H1 (cell line): ENCODE measurements at regions not wholly inside any gene's neighbourhood (a gene's known extent, or its start where the extent isn't known, plus 50 kb on each side); places are given as distances from the start of the nearest gene placed in this dataset.

Experiments used
- CTCF ChIA-PET: fragments of 300-600 bp; sonication (Branson Sonifier 250); formaldehyde crosslinking; loops from one replicate; lab custom pipeline; 2021; ENCODE audit not compliant: partially characterized antibody; lab: Charles Lee
- POLR2A ChIA-PET: fragments of 300-600 bp; sonication (Branson Sonifier 250); formaldehyde crosslinking; loops from one replicate; lab custom pipeline; 2021; ENCODE audit warnings: inconsistent platforms; ENCODE audit not compliant: partially characterized antibody; lab: Charles Lee
- DNase-seq, 2 experiments: peaks; one replicate each; pipeline versions ENCODE4 v3.0.0 to v3.0.0-alpha.2; 2010 to 2022; ENCODE audit warnings: low spot score in 2 of 2, low read depth in 1 of 2, mixed read lengths in 1 of 2
- FAIRE-seq: peaks from 2 replicates; lab custom pipeline; 2011; peaks lifted over from hg19 to GRCh38; lab: Jason Lieb, UNC
- H2AFZ ChIP-seq: 2 replicates; pipeline ENCODE4 v1.8.1; 2012; ENCODE audit warnings: low read length, inconsistent platforms
- H2AK5ac ChIP-seq: 2 replicates; pipeline ENCODE4 v1.6.1; 2013; ENCODE audit warnings: low read depth, low read length
- H2BK120ac ChIP-seq: replicated peaks from 2 replicates; pipeline ENCODE3; 2013; ENCODE audit warnings: low read depth, low read length, inconsistent platforms
- H2BK12ac ChIP-seq: 2 replicates; pipeline ENCODE4 v1.6.1; 2013; ENCODE audit warnings: low read depth, low read length
- H2BK15ac ChIP-seq: 2 replicates; pipeline ENCODE4 v1.6.1; 2013; ENCODE audit warnings: low read length
- H2BK20ac ChIP-seq: 2 replicates; pipeline ENCODE4 v1.6.1; 2013; ENCODE audit warnings: low read length
- H2BK5ac ChIP-seq: 2 replicates; pipeline ENCODE4 v1.6.1; 2013; ENCODE audit warnings: low read depth, low read length
- H3K14ac ChIP-seq: 2 replicates; pipeline ENCODE4 v1.6.1; 2013; ENCODE audit warnings: inconsistent platforms; ENCODE audit not compliant: insufficient read length
- H3K18ac ChIP-seq: 2 replicates; pipeline ENCODE4 v1.6.1; 2013; ENCODE audit warnings: low read length; ENCODE audit errors: extremely low read depth
- H3K23ac ChIP-seq: 2 replicates; pipeline ENCODE4 v1.6.1; 2013; ENCODE audit warnings: inconsistent platforms; ENCODE audit not compliant: insufficient read length
- H3K23me2 ChIP-seq: 2 replicates; pipeline ENCODE4 v1.6.1; 2013; ENCODE audit warnings: low read depth, low read length
- H3K27ac ChIP-seq: 2 replicates; pipeline ENCODE4 v1.6.1; 2011; ENCODE audit warnings: low read depth, low read length, inconsistent platforms
- H3K27me3 ChIP-seq, 4 experiments: replicated peaks in 1 of 4; 1 replicate in 1 of 4; 2 replicates in 3 of 4; pipeline versions ENCODE4 v1.6.1 to v1.8.1; 2011 to 2013; ENCODE audit warnings: low read length in 3 of 4, mild to moderate bottlenecking in 3 of 4, inconsistent platforms in 2 of 4, mixed read lengths in 2 of 4, moderate library complexity in 1 of 4; ENCODE audit not compliant: control insufficient read depth in 3 of 4, insufficient read depth in 3 of 4; ENCODE audit errors: extremely low read depth in 1 of 4
- H3K36me3 ChIP-seq, 4 experiments: 2 replicates each; pipeline versions ENCODE4 v1.6.1 to v1.8.1; 2011 to 2013; ENCODE audit warnings: mild to moderate bottlenecking in 4 of 4, low read length in 3 of 4, moderate library complexity in 2 of 4, control low read depth in 1 of 4, inconsistent platforms in 1 of 4; ENCODE audit not compliant: insufficient read depth in 4 of 4, control insufficient read depth in 2 of 4
- H3K4ac ChIP-seq: replicated peaks from 2 replicates; pipeline ENCODE3; 2013; ENCODE audit warnings: low read length, low read depth, mixed read lengths, inconsistent platforms; ENCODE audit not compliant: insufficient read length
- H3K4me1 ChIP-seq, 4 experiments: replicated peaks in 1 of 4; 1 replicate in 1 of 4; 2 replicates in 3 of 4; pipeline versions ENCODE4 v1.6.1 to v1.8.1; 2011 to 2013; ENCODE audit warnings: low read length in 3 of 4, inconsistent platforms in 2 of 4, mixed read lengths in 1 of 4; ENCODE audit not compliant: insufficient read depth in 4 of 4, control insufficient read depth in 3 of 4
- H3K4me2 ChIP-seq, 2 experiments: 2 replicates each; pipeline versions ENCODE4 v1.6.1 to v1.8.1; 2011 to 2013; ENCODE audit warnings: low read depth in 2 of 2, low read length in 2 of 2, control low read depth in 1 of 2, inconsistent platforms in 1 of 2, mild to moderate bottlenecking in 1 of 2; ENCODE audit not compliant: insufficient read depth in 1 of 2
- H3K4me3 ChIP-seq, 4 experiments: fragments of 200-600, 300-600 bp in 1 of 4; sonication (generic), shearing (Covaris generic), sonication (Bioruptor Twin) in 1 of 4; 2 replicates each; pipeline versions ENCODE4 v1.5.1 to v1.8.1; 2011 to 2016; ENCODE audit warnings: low read length in 4 of 4, low read depth in 3 of 4, control low read depth in 2 of 4, inconsistent platforms in 2 of 4, mild to moderate bottlenecking in 2 of 4, mixed read lengths in 1 of 4, moderate library complexity in 1 of 4; ENCODE audit not compliant: insufficient read depth in 2 of 4; ENCODE audit errors: extremely low read depth in 1 of 4
- H3K56ac ChIP-seq: replicated peaks from 2 replicates; pipeline ENCODE3; 2013; ENCODE audit warnings: low read depth, mild to moderate bottlenecking, mixed read lengths, low read length, inconsistent platforms; ENCODE audit not compliant: insufficient read length
- H3K79me1 ChIP-seq: 2 replicates; pipeline ENCODE4 v1.6.1; 2013; ENCODE audit warnings: low read depth, low read length, control low read depth
- H3K79me2 ChIP-seq, 2 experiments: 2 replicates each; pipeline versions ENCODE4 v1.6.1 to v1.8.1; 2012 to 2013; ENCODE audit warnings: low read length in 2 of 2, mild to moderate bottlenecking in 2 of 2, inconsistent platforms in 1 of 2; ENCODE audit not compliant: insufficient read depth in 2 of 2, control insufficient read depth in 1 of 2
- H3K9ac ChIP-seq, 4 experiments: replicated peaks in 1 of 4; 1 replicate in 1 of 4; 2 replicates in 3 of 4; pipeline versions ENCODE4 v1.6.1 to v1.8.1; 2011 to 2013; ENCODE audit warnings: low read depth in 3 of 4, low read length in 3 of 4, control low read depth in 2 of 4, mild to moderate bottlenecking in 2 of 4, moderate library complexity in 2 of 4, inconsistent platforms in 1 of 4; ENCODE audit errors: extremely low read depth in 1 of 4
- H3K9me3 ChIP-seq, 2 experiments: 2 replicates each; pipeline versions ENCODE4 v1.6.1 to v1.8.1; 2012 to 2013; ENCODE audit warnings: mild to moderate bottlenecking in 2 of 2, moderate library complexity in 2 of 2, control low read depth in 1 of 2, inconsistent platforms in 1 of 2, low read depth in 1 of 2, low read length in 1 of 2, mixed read lengths in 1 of 2; ENCODE audit not compliant: insufficient read depth in 2 of 2
- H4K20me1 ChIP-seq, 2 experiments: replicated peaks in 1 of 2; 2 replicates each; pipeline versions ENCODE3 to v1.8.1; 2011 to 2013; ENCODE audit warnings: inconsistent platforms in 2 of 2, low read length in 2 of 2, mild to moderate bottlenecking in 1 of 2; ENCODE audit not compliant: insufficient read depth in 2 of 2, control insufficient read depth in 1 of 2
- H4K5ac ChIP-seq: 2 replicates; pipeline ENCODE4 v1.6.1; 2013; ENCODE audit warnings: low read length, low read depth, mixed read lengths, inconsistent platforms; ENCODE audit not compliant: insufficient read length
- H4K8ac ChIP-seq: 2 replicates; pipeline ENCODE4 v1.8.0; 2013; ENCODE audit warnings: mild to moderate bottlenecking, moderate library complexity, low read length, inconsistent platforms; ENCODE audit not compliant: insufficient read depth; ENCODE audit errors: extremely low read depth
- H4K91ac ChIP-seq: replicated peaks from 2 replicates; pipeline ENCODE3; 2013; ENCODE audit warnings: low read length, mixed read lengths, inconsistent platforms; ENCODE audit not compliant: insufficient read length
- CBX5 ChIP-seq: fragments of 300-800, 300-1000 bp; sonication (generic); IDR thresholded peaks from 2 replicates; pipeline ENCODE4 v1.7.1; 2016; ENCODE audit warnings: antibody characterized with exemption, low read length, low read depth
- CBX8 ChIP-seq: fragments of 300-800, 300-1000 bp; sonication (generic); IDR thresholded peaks from 2 replicates; pipeline ENCODE4 v1.7.1; 2016; ENCODE audit warnings: low read depth, low read length, borderline replicate concordance
- CREB1 ChIP-seq: IDR thresholded peaks from 2 replicates; pipeline ENCODE4 v1.6.1; 2012; ENCODE audit warnings: inconsistent platforms
- EGR1 ChIP-seq: IDR thresholded peaks from 2 replicates; pipeline ENCODE4 v1.6.1; 2011; ENCODE audit warnings: low read depth, low read length, borderline replicate concordance
- EP300 ChIP-seq, 2 experiments: IDR thresholded peaks; 1 replicate in 1 of 2; 2 replicates in 1 of 2; pipeline ENCODE4 v1.6.1; 2011 to 2012; ENCODE audit warnings: low read depth in 2 of 2, low read length in 2 of 2, mild to moderate bottlenecking in 2 of 2, borderline replicate concordance in 1 of 2, inconsistent platforms in 1 of 2, moderate library complexity in 1 of 2
- KDM5A ChIP-seq: fragments of 200-600 bp; IDR thresholded peaks from 2 replicates; pipeline ENCODE4 v1.7.1; 2012; ENCODE audit warnings: mild to moderate bottlenecking, low read length, inconsistent platforms, mixed read lengths
- MAFK ChIP-seq: IDR thresholded peaks from 2 replicates; pipeline ENCODE4 v1.6.1; 2012; ENCODE audit warnings: low read depth, mild to moderate bottlenecking, improper control_type of control experiment, low read length
- PHF8 ChIP-seq: fragments of 200-600 bp; sonication (generic); conservative IDR thresholded peaks from 2 replicates; pipeline ENCODE4 v1.7.1; 2012; ENCODE audit warnings: low read depth, mild to moderate bottlenecking, inconsistent platforms, low read length, moderate library complexity
- RAD21 ChIP-seq, 2 experiments: IDR thresholded peaks in 1 of 2; conservative IDR thresholded peaks in 1 of 2; 2 replicates each; pipeline ENCODE4 v1.6.1; 2011; ENCODE audit warnings: low read depth in 2 of 2, low read length in 2 of 2, improper control_type of control experiment in 1 of 2, inconsistent platforms in 1 of 2, mild to moderate bottlenecking in 1 of 2, moderate library complexity in 1 of 2
- RFX5 ChIP-seq: IDR thresholded peaks from 2 replicates; pipeline ENCODE4 v1.6.1; 2011; ENCODE audit warnings: low read depth, low read length, improper control_type of control experiment, borderline replicate concordance
- SP1 ChIP-seq: IDR thresholded peaks from 2 replicates; pipeline ENCODE4 v1.6.1; 2011; ENCODE audit warnings: low read depth, low read length
- TBP ChIP-seq: IDR thresholded peaks from 2 replicates; pipeline ENCODE4 v1.6.1; 2011; ENCODE audit warnings: low read depth, low read length, improper control_type of control experiment
- WGBS, 2 experiments: shearing (Covaris generic) in 1 of 2; methylation state at CpG; one replicate each; pipeline versions ENCODE4 v1.1.6 to v1.1.7; 2013 to 2015; ENCODE audit warnings: low lambda C conversion rate in 2 of 2, mixed read lengths in 2 of 2, inconsistent platforms in 1 of 2, low coverage in 1 of 2, missing lambda C conversion rate in 1 of 2; ENCODE audit not compliant: insufficient replicate concordance in 2 of 2, insufficient coverage in 1 of 2, insufficient read length in 1 of 2; ENCODE audit errors: extremely low coverage in 1 of 2, missing lambda C conversion rate in 1 of 2; 5-methylcytosine and 5-hydroxymethylcytosine counted together
- TF ChIP-seq, protein P1 (sequence below): IDR thresholded peaks from 2 replicates; pipeline ENCODE4 v1.6.1; 2012; ENCODE audit warnings: low read length, inconsistent platforms

DNA sequence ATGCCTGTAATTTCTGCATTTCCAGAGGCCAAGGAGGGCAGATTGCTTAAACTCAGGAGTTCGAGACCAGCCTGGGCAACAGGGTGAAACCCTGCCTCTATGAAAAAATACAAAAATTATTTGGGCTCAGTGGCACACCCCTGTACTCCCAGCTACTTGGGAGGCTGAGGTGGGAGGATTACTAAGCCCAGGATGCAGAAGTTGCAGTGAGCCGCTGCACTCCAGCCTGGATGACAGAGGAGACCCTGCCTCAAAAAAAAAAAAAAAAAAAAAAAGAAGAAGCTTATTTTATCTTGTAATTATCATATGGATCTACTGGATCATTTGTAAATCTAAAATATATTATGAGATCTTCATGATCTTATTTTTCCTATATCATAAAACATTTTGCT is 84.1 kb downstream of the PPCDC start:
- no peaks in the 10 kb centered on the region for H3K79me2 ChIP-seq
- H3K14ac ChIP-seq: no peak overlapping the region
- no peaks in the 10 kb centered on the region for H3K23me2 ChIP-seq
- H2BK20ac ChIP-seq: no peak overlapping the region
- H3K4me3 ChIP-seq: no peak overlapping the region
- no peaks in the 10 kb centered on the region for H3K79me1 ChIP-seq
- H2BK120ac ChIP-seq: no peak overlapping the region
- no peak overlapping the region for H4K5ac ChIP-seq
- H3K27ac ChIP-seq: no peak overlapping the region
- H2AK5ac ChIP-seq: no peak overlapping the region
- H3K36me3 ChIP-seq: no peaks in the 10 kb centered on the region
- POLR2A ChIA-PET: no interaction called here
- H3K27me3 ChIP-seq: no peaks in the 10 kb centered on the region; a peak in 1 of 7 replicates
- CTCF ChIA-PET: interaction anchor here (0.9 to 1.4 kb wide), 2 partner anchors 100 to 200 kb away, joined by 3 read pairs; no protein-coding TSS in a partner anchor
- no peaks in the 10 kb centered on the region for H3K9me3 ChIP-seq
- H3K18ac ChIP-seq: no peak overlapping the region
- no peak overlapping the region for H2BK15ac ChIP-seq
- no peak overlapping the region for H3K4ac ChIP-seq
- H2AFZ ChIP-seq: no peak overlapping the region
- H3K23ac ChIP-seq: no peak overlapping the region
- H4K8ac ChIP-seq: no peak overlapping the region
- H2BK12ac ChIP-seq: no peak overlapping the region
- H3K4me2 ChIP-seq: no peak overlapping the region
- no peak overlapping the region for H3K56ac ChIP-seq
- H3K9ac ChIP-seq: no peak overlapping the region
- H4K20me1 ChIP-seq: peaks cover 0 to 2% of the 10 kb centered on the region in 2 experiments
- H2BK5ac ChIP-seq: no peak overlapping the region
- 94% methylated on average over 2 of the region's 2 CpGs; no CpG with 5 or more reads in 1 of the 2 experiments for WGBS, 2 experiments
- DNase-seq (no peak), FAIRE-seq (no peak)
- no peaks in the 10 kb centered on the region for H3K4me1 ChIP-seq
- H4K91ac ChIP-seq: no peak overlapping the region
- TF ChIP-seq EGR1: no peak
- TF ChIP-seq, protein P1, sequence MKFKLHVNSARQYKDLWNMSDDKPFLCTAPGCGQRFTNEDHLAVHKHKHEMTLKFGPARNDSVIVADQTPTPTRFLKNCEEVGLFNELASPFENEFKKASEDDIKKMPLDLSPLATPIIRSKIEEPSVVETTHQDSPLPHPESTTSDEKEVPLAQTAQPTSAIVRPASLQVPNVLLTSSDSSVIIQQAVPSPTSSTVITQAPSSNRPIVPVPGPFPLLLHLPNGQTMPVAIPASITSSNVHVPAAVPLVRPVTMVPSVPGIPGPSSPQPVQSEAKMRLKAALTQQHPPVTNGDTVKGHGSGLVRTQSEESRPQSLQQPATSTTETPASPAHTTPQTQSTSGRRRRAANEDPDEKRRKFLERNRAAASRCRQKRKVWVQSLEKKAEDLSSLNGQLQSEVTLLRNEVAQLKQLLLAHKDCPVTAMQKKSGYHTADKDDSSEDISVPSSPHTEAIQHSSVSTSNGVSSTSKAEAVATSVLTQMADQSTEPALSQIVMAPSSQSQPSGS: no peak
- TF ChIP-seq RFX5: no peak
- no peak for TF ChIP-seq RAD21 (IDR thresholded peaks at IDR 0.05 in 1 of 2, conservative IDR thresholded peaks at IDR 0.05 in 1 of 2; ENCODE audit: low read depth in 2 of 2, low read length in 2 of 2)
- TF ChIP-seq MAFK: no peak
- TF ChIP-seq PHF8: no peak
- no peak for TF ChIP-seq KDM5A
- TF ChIP-seq EP300 (IDR thresholded peaks at IDR 0.05; ENCODE audit: borderline replicate concordance in 1 of 2, low read depth in 2 of 2, low read length in 2 of 2): no peak
- TF ChIP-seq CBX8: no peak
- TF ChIP-seq SP1: no peak
- no peak for TF ChIP-seq CREB1
- TF ChIP-seq TBP: no peak
- TF ChIP-seq CBX5: no peak
